NOMO-1 treated with DMSO at 0.1 percent for 48 hours (cell line): ENCODE measurements at regions not wholly inside any gene's neighbourhood (a gene's known extent, or its start where the extent isn't known, plus 50 kb on each side); places are given as distances from the start of the nearest gene placed in this dataset.
"Not testable (repeated sequence)": the region's sequence is repeated elsewhere in the genome, so short reads cannot be mapped to it uniquely, and the experiment has no call there.

Experiments used
- DNase-seq: peaks from one replicate; lab custom pipeline; 2025; ENCODE audit not compliant: unreplicated experiment; lab: John Stamatoyannopoulos, UW

GRCh38 chr14:59134307-59134706 is 54.2 kb upstream of the DAAM1 start:
- DNase-seq, result no peak

GRCh38 chr14:59137256-59137655 is 51.2 kb upstream of the DAAM1 start:
- DNase-seq, result no peak

GRCh38 chr14:59138576-59138975 is 49.9 kb upstream of the DAAM1 start:
- not testable (repeated sequence) for DNase-seq
